ENCODE measurements at regions not wholly inside any gene's neighbourhood (a gene's known extent, or its start where the extent isn't known, plus 50 kb on each side); places are given as distances from the start of the nearest gene placed in this dataset.
"Not testable (repeated sequence)": the region's sequence is repeated elsewhere in the genome, so short reads cannot be mapped to it uniquely, and the experiment has no call there.

DNA sequence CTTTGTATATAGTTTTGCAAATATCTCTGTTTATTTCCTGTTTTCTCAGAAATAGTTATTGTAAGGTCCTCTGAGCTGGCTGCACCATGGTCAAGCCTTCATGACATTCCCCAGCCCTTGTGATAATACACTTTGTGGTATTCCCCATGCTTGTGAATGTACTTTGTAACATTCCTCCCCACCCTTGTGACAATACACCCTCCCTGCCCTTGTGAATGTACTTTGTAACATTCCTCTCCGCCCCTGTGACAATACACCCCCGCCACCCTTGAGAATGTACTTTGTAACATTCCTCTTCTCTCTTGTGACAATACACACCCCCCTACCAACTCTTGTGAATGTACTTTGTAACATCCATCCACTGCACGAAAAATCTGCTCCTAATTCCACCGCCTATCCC, 530.7 kb downstream of the CENPC start:
- H3K9me3 Mint-ChIP-seq = peaks cover 7 to 44% (median 13%) of the 10 kb centered on the region in 6 donors
- no peak overlapping the region for H3K27ac Mint-ChIP-seq
- no peak overlapping the region for H3K4me3 Mint-ChIP-seq
- no peaks in the 10 kb centered on the region for H3K4me1 Mint-ChIP-seq
- no peak for DNase-seq
- H3K27me3 Mint-ChIP-seq (ENCODE audit: low read depth in 3 of 3) = no peaks in the 10 kb centered on the region
- H3K36me3 Mint-ChIP-seq = peaks cover 0 to 4% (median 0%) of the 10 kb centered on the region in 3 donors

DNA sequence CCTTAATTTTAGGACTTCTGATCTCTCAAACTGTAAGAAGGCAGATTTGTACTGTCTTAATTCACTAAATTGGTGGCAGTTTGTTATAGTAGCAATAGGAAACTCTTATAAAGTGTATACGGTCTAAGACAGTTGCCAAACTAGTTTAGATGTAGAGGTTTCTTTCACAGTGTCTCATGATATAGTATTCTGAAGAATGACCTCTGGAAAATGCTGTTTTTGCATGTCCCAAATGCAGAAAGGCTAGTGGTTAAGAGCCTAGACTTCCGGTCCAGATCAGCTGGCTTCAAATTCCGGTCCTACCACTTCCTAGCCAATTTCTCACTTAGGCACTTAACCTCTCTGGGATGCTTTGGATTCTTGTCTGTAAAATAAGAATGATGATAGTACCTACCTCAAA, 538.5 kb downstream of the CENPC start:
- Mint-ChIP-seq H3K27ac (no peak overlapping the region), H3K9me3 (peaks cover 2 to 44% (median 17%) of the 10 kb centered on the region in 6 donors), H3K4me3 (no peak overlapping the region), H3K4me1 (no peaks in the 10 kb centered on the region), H3K36me3 (peaks cover 0 to 4% (median 0%) of the 10 kb centered on the region in 3 donors), H3K27me3 (ENCODE audit: low read depth in 3 of 3) (peaks cover 0 to 2% (median 0%) of the 10 kb centered on the region in 3 donors)
- no peak for DNase-seq

DNA sequence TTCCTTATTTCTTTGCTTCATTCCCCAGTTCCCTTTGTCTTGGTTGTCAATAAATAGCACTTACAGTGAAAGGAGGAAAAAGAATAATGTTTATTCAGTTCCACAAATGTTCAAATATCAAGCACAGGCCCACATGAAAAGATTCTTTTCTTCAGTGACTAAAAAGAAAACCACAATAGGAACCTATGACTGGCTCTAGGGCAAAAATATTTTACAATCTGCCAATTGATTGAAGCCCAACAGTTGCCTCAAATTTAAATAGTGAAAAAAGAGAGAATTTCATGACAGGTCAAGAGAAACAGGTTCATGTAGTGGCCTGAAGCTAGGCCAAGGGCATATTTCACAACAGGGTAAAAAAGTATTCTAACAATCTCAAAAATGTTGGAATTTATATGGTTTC, 553.8 kb downstream of the CENPC start:
- H3K4me3 Mint-ChIP-seq = no peak overlapping the region
- H3K27ac Mint-ChIP-seq = no peak overlapping the region
- peaks cover 8 to 38% (median 23%) of the 10 kb centered on the region in 6 donors for H3K9me3 Mint-ChIP-seq
- no peak for DNase-seq
- peaks cover 0 to 4% (median 0%) of the 10 kb centered on the region in 3 donors for H3K27me3 Mint-ChIP-seq (ENCODE audit: low read depth in 3 of 3)
- no peaks in the 10 kb centered on the region for H3K4me1 Mint-ChIP-seq
- H3K36me3 Mint-ChIP-seq = no peaks in the 10 kb centered on the region

DNA sequence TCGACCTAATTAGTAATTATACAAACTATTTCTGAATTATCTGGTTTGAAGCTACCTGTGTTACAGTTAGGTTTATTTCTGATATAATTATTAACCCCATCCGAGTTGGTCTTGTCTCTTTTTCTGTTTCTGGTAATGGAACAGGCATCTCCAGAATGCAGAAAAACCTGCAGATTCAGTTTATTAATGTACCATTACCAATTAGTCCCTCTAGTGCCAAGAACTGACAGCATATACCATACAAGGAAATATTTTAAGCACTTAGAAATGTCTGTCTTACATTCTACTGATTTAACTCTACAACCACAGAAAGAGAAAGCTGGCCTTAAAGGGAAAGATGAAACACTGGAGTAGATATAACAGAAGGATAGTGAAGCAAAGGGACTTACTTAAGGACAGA, 570.6 kb downstream of the CENPC start:
- peaks cover 1 to 38% (median 12%) of the 10 kb centered on the region in 6 donors for H3K9me3 Mint-ChIP-seq
- no peaks in the 10 kb centered on the region for H3K27me3 Mint-ChIP-seq (ENCODE audit: low read depth in 3 of 3)
- H3K36me3 Mint-ChIP-seq = no peaks in the 10 kb centered on the region
- DNase-seq = no peak
- H3K27ac Mint-ChIP-seq = no peak overlapping the region
- H3K4me3 Mint-ChIP-seq = no peak overlapping the region
- H3K4me1 Mint-ChIP-seq = no peaks in the 10 kb centered on the region

DNA sequence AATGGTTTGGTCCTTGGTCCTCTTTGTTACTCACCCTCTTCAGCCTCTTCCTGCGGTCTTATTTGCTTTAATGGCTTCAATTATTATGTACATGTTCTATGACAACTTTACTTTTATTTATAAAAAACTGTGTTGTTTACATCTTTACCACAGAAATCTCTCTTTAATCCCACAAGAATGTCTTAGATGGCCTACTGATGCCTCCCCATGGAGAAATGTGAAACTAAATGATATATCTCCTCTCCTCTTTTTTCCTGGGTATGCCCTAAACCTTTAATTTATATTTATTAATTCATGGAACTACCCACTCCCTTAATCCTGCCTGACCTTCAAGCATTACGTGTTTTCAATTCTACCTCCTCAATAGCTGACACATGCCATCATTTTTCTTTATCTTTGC, 573.2 kb downstream of the CENPC start:
- H3K27ac Mint-ChIP-seq = no peak overlapping the region

DNA sequence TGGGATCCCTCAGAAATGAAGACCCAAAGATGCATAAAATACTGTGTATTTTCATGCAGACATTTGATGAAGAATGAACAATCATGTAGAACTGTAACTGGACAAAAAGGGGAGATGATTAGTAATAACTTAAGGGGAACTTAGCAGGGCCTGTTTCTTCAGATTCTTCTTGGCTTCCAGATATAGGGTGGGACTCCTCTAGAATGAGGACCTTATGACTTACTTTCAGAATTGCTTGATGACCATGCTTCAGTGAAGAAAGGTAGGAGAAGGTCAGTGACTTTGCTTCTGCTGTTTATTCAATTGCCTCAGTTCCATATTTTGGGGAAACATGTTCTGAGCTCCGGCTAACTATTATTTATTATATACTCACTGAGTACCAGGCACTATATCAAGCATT, 580.8 kb downstream of the CENPC start:
- Mint-ChIP-seq H3K4me1 (no peaks in the 10 kb centered on the region), H3K27me3 (ENCODE audit: low read depth in 3 of 3) (peaks cover 0 to 3% (median 0%) of the 10 kb centered on the region in 3 donors), H3K9me3 (peaks cover 0 to 9% (median 4%) of the 10 kb centered on the region in 6 donors), H3K36me3 (no peaks in the 10 kb centered on the region), H3K27ac (no peak overlapping the region), H3K4me3 (no peak overlapping the region)
- no peak for DNase-seq

More for the DNA sequence above, 573.2 kb downstream of the CENPC start:
- no peaks in the 10 kb centered on the region for H3K4me1 Mint-ChIP-seq
- no peak overlapping the region for H3K4me3 Mint-ChIP-seq
- H3K27me3 Mint-ChIP-seq (ENCODE audit: low read depth in 3 of 3) = no peaks in the 10 kb centered on the region
- H3K9me3 Mint-ChIP-seq = peaks cover 1 to 28% (median 11%) of the 10 kb centered on the region in 6 donors
- DNase-seq = no peak
- H3K36me3 Mint-ChIP-seq = no peaks in the 10 kb centered on the region

DNA sequence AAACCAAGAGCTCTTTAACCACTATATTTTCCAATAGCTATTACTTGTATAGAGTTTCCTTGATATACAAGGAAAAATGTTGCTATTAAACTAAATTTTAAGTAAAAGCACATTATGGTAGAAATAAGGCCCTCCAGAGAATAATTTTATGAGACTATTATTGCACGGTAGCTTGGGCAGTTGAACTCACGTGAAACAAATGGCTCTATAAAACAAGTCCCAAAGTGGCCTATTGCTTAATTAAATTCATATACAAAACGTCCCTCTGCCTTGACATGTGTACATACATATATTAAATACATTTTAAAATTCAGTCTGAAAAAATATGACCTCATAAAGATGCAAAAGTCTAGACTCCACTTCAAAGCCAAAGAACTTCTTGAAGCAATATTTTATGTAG, 582.2 kb downstream of the CENPC start:
- peaks cover 2 to 15% (median 7%) of the 10 kb centered on the region in 6 donors for H3K9me3 Mint-ChIP-seq
- no peaks in the 10 kb centered on the region for H3K36me3 Mint-ChIP-seq
- H3K4me1 Mint-ChIP-seq = no peaks in the 10 kb centered on the region
- no peak for DNase-seq
- H3K27ac Mint-ChIP-seq = no peak overlapping the region
- H3K27me3 Mint-ChIP-seq (ENCODE audit: low read depth in 3 of 3) = peaks cover 0 to 3% (median 0%) of the 10 kb centered on the region in 3 donors
- no peak overlapping the region for H3K4me3 Mint-ChIP-seq

DNA sequence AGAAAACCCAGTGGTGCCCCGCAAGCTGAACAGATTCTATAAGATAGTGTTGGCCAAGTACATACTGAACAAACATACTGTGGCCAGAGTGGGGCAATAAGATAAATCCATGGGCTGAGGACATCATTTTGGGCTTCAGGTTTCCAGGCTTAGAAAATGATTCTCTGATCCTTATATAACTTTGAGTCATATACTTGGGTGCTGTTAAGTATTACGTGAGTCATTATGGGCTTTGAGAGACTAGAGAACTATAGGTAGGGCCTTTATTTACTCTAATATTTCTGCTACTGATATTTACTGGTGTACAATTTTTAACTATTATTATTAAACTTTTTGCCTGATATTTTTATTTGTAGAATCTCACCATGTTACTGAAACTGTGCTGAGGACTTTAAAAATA, 586.1 kb downstream of the CENPC start:
- H3K9me3 Mint-ChIP-seq = peaks cover 2 to 18% (median 11%) of the 10 kb centered on the region in 6 donors
- peaks cover 0 to 3% (median 0%) of the 10 kb centered on the region in 3 donors for H3K27me3 Mint-ChIP-seq (ENCODE audit: low read depth in 3 of 3)
- H3K27ac Mint-ChIP-seq = no peak overlapping the region
- H3K36me3 Mint-ChIP-seq = no peaks in the 10 kb centered on the region
- H3K4me3 Mint-ChIP-seq = no peak overlapping the region
- no peaks in the 10 kb centered on the region for H3K4me1 Mint-ChIP-seq
- no peak for DNase-seq

DNA sequence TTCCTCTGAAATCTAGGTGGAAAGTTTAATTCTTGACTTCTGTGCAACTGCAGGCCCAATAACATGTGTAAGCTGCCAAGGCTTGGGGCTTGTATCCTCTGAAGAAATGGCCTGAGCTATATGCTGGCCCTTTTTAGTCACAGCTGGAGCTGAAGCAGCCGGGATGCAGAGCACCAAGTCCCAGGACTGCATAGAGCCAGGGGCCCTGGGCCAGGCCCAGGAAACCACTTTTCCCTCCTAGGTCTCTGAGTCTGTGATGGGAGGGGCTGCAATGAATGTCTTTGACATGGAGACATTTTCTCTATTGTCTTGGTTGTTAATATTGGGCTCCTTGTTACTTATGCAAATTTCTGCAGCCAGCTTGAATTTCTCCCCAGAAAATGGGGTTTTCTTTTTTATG, 588.5 kb downstream of the CENPC start:
- H3K36me3 Mint-ChIP-seq = no peaks in the 10 kb centered on the region
- DNase-seq = no peak
- H3K9me3 Mint-ChIP-seq = peaks cover 4 to 26% (median 12%) of the 10 kb centered on the region in 6 donors
- H3K4me1 Mint-ChIP-seq = no peaks in the 10 kb centered on the region
- H3K27ac Mint-ChIP-seq = no peak overlapping the region
- H3K27me3 Mint-ChIP-seq (ENCODE audit: low read depth in 3 of 3) = peaks cover 0 to 2% (median 1%) of the 10 kb centered on the region in 3 donors
- no peak overlapping the region for H3K4me3 Mint-ChIP-seq

DNA sequence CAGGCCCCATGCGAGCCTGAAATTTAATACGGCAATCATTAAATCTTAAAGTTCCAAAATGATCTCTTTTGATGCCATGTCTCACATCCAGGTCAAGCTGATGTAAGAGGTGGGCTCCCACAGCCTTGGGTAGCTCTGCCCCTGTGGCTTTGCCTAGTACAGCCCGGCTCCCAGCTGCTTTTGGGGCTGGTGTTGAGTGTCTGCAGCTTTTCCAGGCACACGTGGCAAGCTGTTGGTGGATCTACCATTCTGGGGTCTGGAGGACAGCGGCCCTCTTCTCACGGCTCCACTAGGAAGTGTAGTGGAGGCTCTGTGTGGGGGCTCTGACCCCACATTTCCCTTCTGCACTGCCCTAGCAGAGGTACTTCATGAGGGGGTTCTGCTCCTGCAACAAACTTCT, 588.9 kb downstream of the CENPC start:
- Mint-ChIP-seq H3K9me3 (peaks cover 4 to 26% (median 14%) of the 10 kb centered on the region in 6 donors), H3K4me1 (no peaks in the 10 kb centered on the region), H3K4me3 (no peak overlapping the region), H3K27me3 (ENCODE audit: low read depth in 3 of 3) (peaks cover 0 to 2% (median 1%) of the 10 kb centered on the region in 3 donors), H3K27ac (no peak overlapping the region), H3K36me3 (no peaks in the 10 kb centered on the region)
- DNase-seq = no peak

DNA sequence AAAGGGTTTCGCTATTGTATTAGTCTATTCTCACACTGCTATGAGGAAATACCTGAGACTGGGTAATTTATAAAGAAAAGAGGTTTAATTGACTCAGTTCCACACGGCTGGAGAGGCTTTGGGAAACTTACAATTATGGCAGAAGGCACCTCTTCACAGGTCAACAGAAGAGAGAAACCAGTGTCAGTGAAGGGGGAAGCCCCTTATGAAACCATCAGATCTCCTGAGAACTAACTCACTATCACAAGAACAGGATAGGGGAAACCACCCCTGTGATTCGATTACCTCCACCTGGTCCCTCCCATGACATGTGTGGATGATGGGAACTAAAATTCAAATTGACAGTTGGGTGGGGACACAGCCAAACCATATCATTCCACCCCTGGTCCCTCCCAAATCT, 589.5 kb downstream of the CENPC start:
- Mint-ChIP-seq H3K27me3 (ENCODE audit: low read depth in 3 of 3) (peaks cover 0 to 2% (median 1%) of the 10 kb centered on the region in 3 donors), H3K4me3 (no peak overlapping the region), H3K27ac (no peak overlapping the region), H3K9me3 (peaks cover 4 to 26% (median 15%) of the 10 kb centered on the region in 6 donors), H3K36me3 (no peaks in the 10 kb centered on the region), H3K4me1 (no peaks in the 10 kb centered on the region)
- DNase-seq = no peak

DNA sequence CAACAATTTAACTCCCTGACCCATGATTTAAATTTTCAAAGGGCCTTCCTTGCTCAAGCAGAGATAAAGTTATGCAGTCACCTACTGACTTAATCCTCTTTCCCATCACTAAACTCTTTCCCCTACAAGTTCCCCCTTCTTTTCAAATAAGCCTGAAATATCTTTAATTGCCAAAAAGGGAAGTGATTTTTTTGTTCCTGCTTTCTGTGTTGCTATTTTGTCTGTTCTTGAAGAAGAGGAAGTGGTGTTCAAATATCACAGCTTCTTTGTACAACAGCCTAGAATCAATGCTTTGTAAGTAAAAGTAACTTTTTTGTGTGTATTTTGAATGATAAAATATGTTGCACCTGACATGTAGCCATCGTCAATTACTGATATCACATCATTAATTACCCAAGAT, 595.9 kb downstream of the CENPC start:
- DNase-seq = no peak
- H3K27ac Mint-ChIP-seq = no peak overlapping the region
- H3K4me1 Mint-ChIP-seq = no peaks in the 10 kb centered on the region
- H3K9me3 Mint-ChIP-seq = peaks cover 0 to 29% (median 8%) of the 10 kb centered on the region in 6 donors
- no peak overlapping the region for H3K4me3 Mint-ChIP-seq
- H3K27me3 Mint-ChIP-seq (ENCODE audit: low read depth in 3 of 3) = peaks cover 0 to 2% (median 0%) of the 10 kb centered on the region in 3 donors
- H3K36me3 Mint-ChIP-seq = no peaks in the 10 kb centered on the region

DNA sequence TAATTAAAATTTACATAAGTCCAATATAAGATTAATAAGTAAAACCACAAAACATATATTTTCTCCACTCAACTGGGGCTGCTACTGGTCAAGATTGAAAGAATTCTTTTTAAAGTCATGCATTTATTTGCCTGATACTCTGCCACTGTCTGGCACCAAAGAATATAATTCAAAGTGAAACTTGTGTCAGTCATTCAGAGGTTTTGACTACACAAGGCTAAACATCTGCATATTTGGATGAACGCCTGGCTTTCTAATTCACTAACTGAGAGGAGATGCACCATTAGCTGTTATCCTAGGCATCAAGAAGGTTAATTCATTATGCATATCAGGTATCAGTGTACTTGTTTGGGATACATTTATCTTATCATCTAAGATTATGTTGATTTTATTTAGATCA, 598.5 kb downstream of the CENPC start:
- no peak overlapping the region for H3K4me3 Mint-ChIP-seq
- H3K36me3 Mint-ChIP-seq = no peaks in the 10 kb centered on the region
- H3K27ac Mint-ChIP-seq = no peak overlapping the region
- H3K9me3 Mint-ChIP-seq = peaks cover 6 to 36% (median 11%) of the 10 kb centered on the region in 6 donors
- H3K27me3 Mint-ChIP-seq (ENCODE audit: low read depth in 3 of 3) = no peaks in the 10 kb centered on the region
- no peaks in the 10 kb centered on the region for H3K4me1 Mint-ChIP-seq
- DNase-seq = no peak

DNA sequence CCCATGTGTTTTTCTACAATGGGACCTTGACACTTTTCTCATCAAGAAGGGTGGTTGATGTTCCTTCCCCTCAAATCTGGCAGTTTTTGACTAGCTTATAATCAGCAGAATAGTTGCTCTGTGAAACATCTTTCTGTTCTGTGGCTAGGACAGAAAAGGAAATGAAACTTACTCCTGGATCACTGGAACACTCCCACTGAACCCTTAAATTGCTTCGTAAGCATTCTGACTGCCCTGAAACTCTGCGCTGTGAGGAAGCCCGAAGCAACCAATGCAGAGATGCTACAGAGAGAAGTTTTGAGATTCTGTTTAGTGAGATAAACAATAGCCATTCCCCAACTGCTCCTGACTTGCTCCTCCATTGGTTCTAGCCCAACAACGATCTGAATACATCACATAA, 602.2 kb downstream of the CENPC start:
- no peaks in the 10 kb centered on the region for H3K4me1 Mint-ChIP-seq
- no peaks in the 10 kb centered on the region for H3K36me3 Mint-ChIP-seq
- no peaks in the 10 kb centered on the region for H3K27me3 Mint-ChIP-seq (ENCODE audit: low read depth in 3 of 3)
- H3K4me3 Mint-ChIP-seq = no peak overlapping the region
- DNase-seq = no peak
- H3K27ac Mint-ChIP-seq = no peak overlapping the region
- H3K9me3 Mint-ChIP-seq = peaks cover 0 to 37% (median 12%) of the 10 kb centered on the region in 6 donors

DNA sequence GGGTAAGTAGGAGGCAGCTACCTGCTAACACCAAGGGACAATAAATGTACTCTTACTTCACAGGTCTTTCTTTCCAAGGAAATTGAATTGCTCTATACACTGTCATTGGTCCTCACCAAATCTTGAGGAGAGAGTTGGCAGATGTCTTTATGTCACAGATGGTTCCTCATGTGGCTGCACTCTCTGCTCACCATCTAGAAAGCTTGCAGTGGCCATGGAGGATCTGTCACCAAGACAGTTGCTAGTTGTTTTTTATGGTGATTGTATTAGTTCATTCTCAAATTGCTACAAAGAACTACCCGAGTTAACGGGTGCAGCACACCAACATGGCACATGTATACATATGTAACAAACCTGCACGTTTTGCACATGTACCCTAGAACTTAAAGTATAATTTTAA, 613.3 kb downstream of the CENPC start:
- H3K27ac Mint-ChIP-seq; H3K27me3 Mint-ChIP-seq (ENCODE audit: low read depth in 3 of 3); H3K4me3 Mint-ChIP-seq; H3K4me1 Mint-ChIP-seq; DNase-seq; H3K36me3 Mint-ChIP-seq: not testable (repeated sequence)
- peaks cover 3 to 40% (median 6%) of the 10 kb centered on the region in 6 donors for H3K9me3 Mint-ChIP-seq

All from immature natural killer cell (primary cell).